ENCODE measurements at regions not wholly inside any gene's neighbourhood (a gene's known extent, or its start where the extent isn't known, plus 50 kb on each side); places are given as distances from the start of the nearest gene placed in this dataset.
"Not testable (repeated sequence)": the region's sequence is repeated elsewhere in the genome, so short reads cannot be mapped to it uniquely, and the experiment has no call there.

GRCh38 chr15:20269956-20270355, 271.6 kb downstream of the GOLGA6L6 start:
- not testable (repeated sequence) for TF ChIP-seq MYC, CTCF (IDR thresholded peaks at IDR 0.05; ENCODE audit: low read depth, low read length)

Data from NB4 (cell line).